HCT116 (cell line): ENCODE measurements at regions not wholly inside any gene's neighbourhood (a gene's known extent, or its start where the extent isn't known, plus 50 kb on each side); places are given as distances from the start of the nearest gene placed in this dataset.

Source experiments
- ATAC-seq: fragments of 200-7000 bp; cut with Tn5 transposase; 2 replicates; pipeline ENCODE4 v1.9.1; 2020; ENCODE audit warnings: mild to moderate bottlenecking, moderate library complexity
- BruUV-seq: library from RNA; stranded (reverse); fragments of 400-500 nt; replicated peaks from 2 replicates; lab custom pipeline; 2021; lab: Mats Ljungman, UMichigan
- CTCF ChIA-PET: fragments of 300-600 bp; sonication (Branson Sonifier 250); formaldehyde crosslinking; loops from one replicate; lab custom pipeline; 2021; ENCODE audit warnings: antibody characterized with exemption; lab: Charles Lee
- POLR2A ChIA-PET: fragments of 300-600, 350-600 bp; sonication (Branson Sonifier 250); formaldehyde crosslinking; loops from one replicate; lab custom pipeline; 2021; ENCODE audit warnings: antibody characterized with exemption; lab: Charles Lee
- RAD21 ChIA-PET, 2 experiments: fragments of 300-600 bp; sonication (Branson Sonifier 250); formaldehyde crosslinking; loops; one replicate each; lab custom pipeline; 2023; ENCODE audit warnings: low total read pairs in 2 of 2; ENCODE audit not compliant: uncharacterized antibody in 2 of 2, unreplicated experiment in 2 of 2, low non-redundant PET in 1 of 2; lab: Charles Lee
- DNase-seq: peaks from one replicate; pipeline ENCODE4 v3.0.0-alpha.2; 2010; ENCODE audit warnings: low read depth, low spot score
- H2AFZ ChIP-seq: fragments of 200-600 bp; shearing (Covaris generic), sonication (generic); 2 replicates; pipeline ENCODE4 v1.6.1; 2017; ENCODE audit warnings: low read depth, mixed run types, mixed read lengths, antibody characterized with exemption, low read length; ENCODE audit not compliant: poor library complexity, severe bottlenecking
- H3K27ac ChIP-seq: 2 replicates; pipeline ENCODE4 v1.5.1; 2012; ENCODE audit warnings: low read depth, low read length
- H3K27me3 ChIP-seq: fragments of 200-600 bp; sonication (generic); 2 replicates; pipeline ENCODE4 v1.6.1; 2016; ENCODE audit warnings: mixed run types, low read length, mixed read lengths; ENCODE audit not compliant: insufficient read depth
- H3K36me3 ChIP-seq, 2 experiments: fragments of 200-500 bp in 1 of 2; fragments of 200-600 bp in 1 of 2; sonication (Bioruptor generic) in 1 of 2; sonication (generic) in 1 of 2; 2 replicates each; pipeline versions ENCODE4 v1.5.1 to v1.6.1; 2014 to 2016; ENCODE audit warnings: low read length in 2 of 2, inconsistent platforms in 1 of 2, mixed read lengths in 1 of 2, mixed run types in 1 of 2; ENCODE audit not compliant: insufficient read depth in 2 of 2, control insufficient read depth in 1 of 2
- H3K4me1 ChIP-seq, 2 experiments: fragments of 200-600 bp in 1 of 2; sonication (generic) in 1 of 2; 2 replicates each; pipeline versions ENCODE4 v1.5.1 to v1.6.1; 2012 to 2017; ENCODE audit warnings: low read length in 2 of 2, inconsistent platforms in 1 of 2, mild to moderate bottlenecking in 1 of 2, mixed read lengths in 1 of 2, mixed run types in 1 of 2, moderate library complexity in 1 of 2; ENCODE audit not compliant: insufficient read depth in 2 of 2, control insufficient read depth in 1 of 2
- H3K4me2 ChIP-seq: fragments of 200-600 bp; sonication (generic); 2 replicates; pipeline ENCODE4 v1.6.1; 2017; ENCODE audit warnings: mixed run types, low read length, mixed read lengths
- H3K4me3 ChIP-seq, 2 experiments: fragments of 200-600 bp in 1 of 2; sonication (generic) in 1 of 2; replicated peaks in 1 of 2; 2 replicates each; pipeline ENCODE4 v1.5.1; 2011 to 2016; ENCODE audit warnings: low read length in 2 of 2, control low read depth in 1 of 2, low read depth in 1 of 2, mild to moderate bottlenecking in 1 of 2, mixed read lengths in 1 of 2, mixed run types in 1 of 2
- H3K79me2 ChIP-seq: fragments of 200-600 bp; sonication (generic); 2 replicates; pipeline ENCODE4 v1.6.1; 2017; ENCODE audit warnings: mild to moderate bottlenecking, mixed run types, low read length, moderate library complexity, mixed read lengths; ENCODE audit not compliant: insufficient read depth
- H3K9ac ChIP-seq: fragments of 200-600 bp; sonication (generic); 2 replicates; pipeline ENCODE4 v1.6.1; 2016; ENCODE audit warnings: low read length, mixed read lengths
- H3K9me2 ChIP-seq: fragments of 200-600 bp; sonication (generic), shearing (Covaris generic); 2 replicates; pipeline ENCODE4 v1.6.1; 2017; ENCODE audit warnings: mixed run types, mild to moderate bottlenecking, moderate library complexity; ENCODE audit not compliant: insufficient read depth
- H3K9me3 ChIP-seq, 2 experiments: fragments of 200-500 bp in 1 of 2; fragments of 200-600 bp in 1 of 2; sonication (Bioruptor generic) in 1 of 2; sonication (generic) in 1 of 2; 2 replicates each; pipeline ENCODE4 v1.6.1; 2014 to 2017; ENCODE audit warnings: low read length in 2 of 2, mixed read lengths in 2 of 2, inconsistent platforms in 1 of 2, low read depth in 1 of 2, mild to moderate bottlenecking in 1 of 2, mixed run types in 1 of 2, moderate library complexity in 1 of 2; ENCODE audit not compliant: control insufficient read depth in 1 of 2, insufficient read depth in 1 of 2
- H4K20me1 ChIP-seq: fragments of 200-600 bp; sonication (generic), shearing (Covaris generic); 2 replicates; pipeline ENCODE4 v1.6.1; 2017; ENCODE audit warnings: mixed run types, mild to moderate bottlenecking, moderate library complexity; ENCODE audit not compliant: insufficient read depth
- ELF1 ChIP-seq: IDR thresholded peaks from 2 replicates; pipeline ENCODE4 v1.6.1; 2012; ENCODE audit warnings: low read depth, borderline replicate concordance
- EZH2 ChIP-seq: fragments of 200-600 bp; sonication (generic); IDR thresholded peaks from 2 replicates; pipeline ENCODE4 v1.6.1; 2017; ENCODE audit warnings: antibody characterized with exemption, mixed run types
- FOSL1 ChIP-seq: IDR thresholded peaks from 2 replicates; pipeline ENCODE4 v1.6.1; 2012; ENCODE audit warnings: low read depth
- JUND ChIP-seq: IDR thresholded peaks from 2 replicates; pipeline ENCODE4 v1.6.1; 2012
- POLR2A ChIP-seq: IDR thresholded peaks from 2 replicates; pipeline ENCODE4 v1.7.0; 2011; ENCODE audit warnings: borderline replicate concordance; ENCODE audit not compliant: insufficient read depth, insufficient read length; ENCODE audit errors: extremely low read depth
- REST ChIP-seq: IDR thresholded peaks from 2 replicates; pipeline ENCODE4 v1.6.1; 2012; ENCODE audit warnings: low read depth
- SIN3A ChIP-seq: IDR thresholded peaks from 2 replicates; pipeline ENCODE4 v1.6.1; 2012; ENCODE audit warnings: low read depth
- TCF7L2 ChIP-seq: IDR thresholded peaks from 2 replicates; pipeline ENCODE4 v1.7.0; 2011; ENCODE audit warnings: borderline replicate concordance, inconsistent platforms; ENCODE audit not compliant: insufficient read depth, insufficient read length; ENCODE audit errors: extremely low read depth
- ZBTB33 ChIP-seq: IDR thresholded peaks from 2 replicates; pipeline ENCODE4 v1.6.1; 2011; ENCODE audit warnings: mild to moderate bottlenecking, low read length, moderate library complexity; ENCODE audit not compliant: insufficient replicate concordance; ENCODE audit errors: extremely low read depth
- ZFX ChIP-seq: fragments of 450-650 bp; IDR thresholded peaks from 2 replicates; pipeline ENCODE4 v1.6.1; 2017
- intact Hi-C: fragments of 100-400 bp; cut with micrococcal nuclease; formaldehyde crosslinking; loops from 2 replicates; pipeline ENCODE4 v1.10.0; 2022

- ATAC-seq (no peak), DNase-seq (no peak)
- H4K20me1 ChIP-seq = no peaks in the 10 kb centered on the region
- no peak overlapping the region for H3K27ac ChIP-seq
- TF ChIP-seq ZBTB33 (no peak), JUND (no peak), EZH2 (no peak), SIN3A (no peak), FOSL1 (no peak), TCF7L2 (no peak), ZFX (no peak)
- RAD21 ChIA-PET = no interaction called here
- H3K36me3 ChIP-seq = no peaks in the 10 kb centered on the region
- H2AFZ ChIP-seq = no peak overlapping the region
- intact Hi-C loops = no loop called here
- no peaks in the 10 kb centered on the region for H3K4me1 ChIP-seq
- no peak overlapping the region for H3K4me3 ChIP-seq
- H3K27me3 ChIP-seq = no peaks in the 10 kb centered on the region
- POLR2A ChIA-PET = no interaction called here
- H3K9ac ChIP-seq = no peak overlapping the region
- CTCF ChIA-PET = no interaction called here
- BruUV-seq = no TSS peak
- peaks cover 0 to 10% of the 10 kb centered on the region in 2 experiments; a peak in 2 of 4 replicates for H3K9me3 ChIP-seq
- H3K79me2 ChIP-seq = no peaks in the 10 kb centered on the region
- H3K4me2 ChIP-seq = no peak overlapping the region
- no peaks in the 10 kb centered on the region for H3K9me2 ChIP-seq
Measured at GRCh38 chr9:117992006-117992405, 287.8 kb downstream of the TLR4 start.

GRCh38 chr9:118000581-118000980 lies 296.4 kb downstream of the TLR4 start:
- intact Hi-C loops = no loop called here
- Histone ChIP-seq H3K27ac (no peak overlapping the region), H3K27me3 (no peaks in the 10 kb centered on the region), H3K4me1 (no peaks in the 10 kb centered on the region), H3K4me3 (no peak overlapping the region), H3K9me2 (no peaks in the 10 kb centered on the region), H3K79me2 (no peaks in the 10 kb centered on the region), H4K20me1 (no peaks in the 10 kb centered on the region), H3K4me2 (no peak overlapping the region), H3K9me3 (peaks cover 0 to 16% of the 10 kb centered on the region in 2 experiments; a peak in 2 of 4 replicates), H3K36me3 (no peaks in the 10 kb centered on the region), H3K9ac (no peak overlapping the region), H2AFZ (no peak overlapping the region)
- DNase-seq (no peak), ATAC-seq (no peak)
- RAD21 ChIA-PET = no interaction called here
- POLR2A ChIA-PET = no interaction called here
- BruUV-seq = no TSS peak
- CTCF ChIA-PET = no interaction called here
- TF ChIP-seq EZH2 (no peak), SIN3A (no peak), ELF1 (no peak), REST (no peak), POLR2A (no peak)
